Suprapubic skin (tissue), 4 donors: ENCODE measurements at regions not wholly inside any gene's neighbourhood (a gene's known extent, or its start where the extent isn't known, plus 50 kb on each side); places are given as distances from the start of the nearest gene placed in this dataset.

Source experiments
- EP300 ChIP-seq: sonication (generic); formaldehyde crosslinking; IDR thresholded peaks from one replicate; pipeline ENCODE4 v1.6.1; 2017; ENCODE audit warnings: antibody characterized with exemption
- POLR2AphosphoS5 ChIP-seq, 3 donors: sonication (generic); formaldehyde crosslinking; IDR thresholded peaks; one replicate each; pipeline ENCODE4 v1.6.1; 2017; ENCODE audit warnings: antibody characterized with exemption in 3 of 3
- TF ChIP-seq, protein P1 (sequence below), 2 donors: fragments of 200-600 bp in 1 of 2; fragments of 450-650 bp in 1 of 2; sonication (generic) in 1 of 2; IDR thresholded peaks; one replicate each; pipeline ENCODE4 v1.5.1; 2016 to 2019; ENCODE audit warnings: antibody characterized with exemption in 2 of 2, mild to moderate bottlenecking in 1 of 2, moderate library complexity in 1 of 2

DNA sequence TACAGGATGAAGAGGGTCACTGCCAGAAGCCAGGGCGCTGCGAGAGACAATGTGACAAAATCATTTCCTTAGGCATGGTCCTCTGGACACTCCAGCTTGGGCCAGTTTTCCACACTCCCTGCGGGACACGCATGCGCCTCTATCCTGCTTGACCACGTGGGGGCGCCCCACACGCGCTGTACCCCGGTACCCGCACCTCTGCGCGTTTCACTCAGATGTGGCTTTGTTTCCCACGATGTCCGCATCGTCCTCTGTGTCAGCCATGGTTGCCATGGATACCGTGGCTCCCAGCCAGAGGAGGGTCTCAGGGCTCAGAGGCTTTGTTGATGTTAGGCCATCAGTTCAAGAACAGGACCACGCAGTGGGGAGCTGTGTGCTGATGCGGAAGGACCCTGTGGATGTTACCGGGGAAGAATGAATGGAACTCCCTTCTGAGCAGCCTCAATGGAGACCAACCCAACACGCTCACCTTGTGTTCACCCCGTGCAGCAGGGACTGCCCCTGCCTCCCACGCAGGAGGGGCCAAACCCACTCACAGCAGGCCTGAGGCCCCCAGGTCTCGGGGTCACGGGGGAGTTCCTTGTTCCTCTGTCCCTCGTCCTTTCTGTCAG, 65.8 kb upstream of the SLC22A11 start:
- TF ChIP-seq EP300 (no peak), POLR2AphosphoS5 (IDR thresholded peaks at IDR 0.05) (no peak)
- TF ChIP-seq, protein P1, sequence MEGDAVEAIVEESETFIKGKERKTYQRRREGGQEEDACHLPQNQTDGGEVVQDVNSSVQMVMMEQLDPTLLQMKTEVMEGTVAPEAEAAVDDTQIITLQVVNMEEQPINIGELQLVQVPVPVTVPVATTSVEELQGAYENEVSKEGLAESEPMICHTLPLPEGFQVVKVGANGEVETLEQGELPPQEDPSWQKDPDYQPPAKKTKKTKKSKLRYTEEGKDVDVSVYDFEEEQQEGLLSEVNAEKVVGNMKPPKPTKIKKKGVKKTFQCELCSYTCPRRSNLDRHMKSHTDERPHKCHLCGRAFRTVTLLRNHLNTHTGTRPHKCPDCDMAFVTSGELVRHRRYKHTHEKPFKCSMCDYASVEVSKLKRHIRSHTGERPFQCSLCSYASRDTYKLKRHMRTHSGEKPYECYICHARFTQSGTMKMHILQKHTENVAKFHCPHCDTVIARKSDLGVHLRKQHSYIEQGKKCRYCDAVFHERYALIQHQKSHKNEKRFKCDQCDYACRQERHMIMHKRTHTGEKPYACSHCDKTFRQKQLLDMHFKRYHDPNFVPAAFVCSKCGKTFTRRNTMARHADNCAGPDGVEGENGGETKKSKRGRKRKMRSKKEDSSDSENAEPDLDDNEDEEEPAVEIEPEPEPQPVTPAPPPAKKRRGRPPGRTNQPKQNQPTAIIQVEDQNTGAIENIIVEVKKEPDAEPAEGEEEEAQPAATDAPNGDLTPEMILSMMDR (IDR thresholded peaks at IDR 0.05) = peak in 1 of 2 donors; percentile 56
